Calu3 (cell line): ENCODE measurements at regions not wholly inside any gene's neighbourhood (a gene's known extent, or its start where the extent isn't known, plus 50 kb on each side); places are given as distances from the start of the nearest gene placed in this dataset.

Experiments
- BruUV-seq: library from RNA; stranded (reverse); fragments of 400-500 nt; replicated peaks from 2 replicates; lab custom pipeline; 2021; lab: Mats Ljungman, UMichigan
- CTCF ChIA-PET: fragments of 300-600 bp; sonication (Branson Sonifier 250); formaldehyde crosslinking; loops from one replicate; lab custom pipeline; 2022; ENCODE audit warnings: antibody characterized with exemption; lab: Charles Lee
- DNase-seq: peaks from one replicate; pipeline ENCODE4 v3.0.0; 2022
- H3K27ac Mint-ChIP-seq: one replicate; pipeline ENCODE4 v1.8.0; 2022; ENCODE audit warnings: mixed read lengths; ENCODE audit not compliant: unreplicated experiment
- H3K27me3 Mint-ChIP-seq: one replicate; pipeline ENCODE4 v1.8.0; 2022; ENCODE audit warnings: mixed read lengths; ENCODE audit not compliant: unreplicated experiment
- H3K36me3 Mint-ChIP-seq: one replicate; pipeline ENCODE4 v1.8.0; 2022; ENCODE audit warnings: mild to moderate bottlenecking, moderate library complexity, mixed read lengths; ENCODE audit not compliant: insufficient read depth, unreplicated experiment
- H3K4me1 Mint-ChIP-seq: one replicate; pipeline ENCODE4 v1.8.0; 2022; ENCODE audit warnings: mild to moderate bottlenecking, low read depth, mixed read lengths; ENCODE audit not compliant: unreplicated experiment
- H3K4me3 Mint-ChIP-seq: one replicate; pipeline ENCODE4 v1.8.0; 2022; ENCODE audit warnings: mild to moderate bottlenecking, low read depth, moderate library complexity, mixed read lengths; ENCODE audit not compliant: unreplicated experiment
- H3K9me3 Mint-ChIP-seq: one replicate; pipeline ENCODE4 v1.8.0; 2022; ENCODE audit warnings: low read depth, mixed read lengths; ENCODE audit not compliant: unreplicated experiment
- intact Hi-C: fragments of 100-400 bp; cut with micrococcal nuclease; formaldehyde crosslinking; loops from one replicate; pipeline ENCODE4 v1.10.0; 2022; ENCODE audit not compliant: unreplicated experiment
- TF ChIP-seq, protein P1 (sequence below): fragments of 200-600 bp; IDR thresholded peaks from one replicate; pipeline ENCODE4 v1.8.0; 2022; ENCODE audit warnings: antibody characterized with exemption; ENCODE audit not compliant: unreplicated experiment

DNA sequence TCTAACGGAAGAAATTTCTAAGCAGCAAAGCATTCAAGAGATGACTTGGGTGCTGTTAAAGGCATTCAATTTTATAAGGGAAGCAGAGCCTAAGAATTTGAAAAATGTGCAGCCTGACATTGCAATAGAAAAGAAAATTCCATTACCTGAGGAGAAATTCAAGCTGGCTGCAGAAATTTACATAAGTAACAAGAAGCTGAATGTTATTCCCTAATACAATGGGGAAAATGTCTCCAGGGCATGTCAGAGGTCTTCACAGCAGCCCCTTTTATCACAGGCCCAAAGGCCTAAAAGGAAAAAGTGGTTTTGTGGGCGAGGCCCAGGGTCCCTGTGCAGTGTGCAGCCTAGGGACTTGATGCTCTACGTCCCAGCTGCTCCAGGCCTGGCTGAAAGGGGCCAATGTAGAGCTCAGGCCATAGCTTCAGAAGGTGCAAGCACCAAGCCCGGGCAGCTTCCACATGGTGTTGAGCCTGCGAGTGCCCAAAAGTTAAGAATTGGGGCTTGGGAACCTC lies 306.7 kb downstream of the RDH14 start:
- DNase-seq = no peak
- Mint-ChIP-seq H3K9me3 (peaks cover 4% of the 10 kb centered on the region), H3K4me3 (no peak overlapping the region), H3K27me3 (no peaks in the 10 kb centered on the region), H3K4me1 (no peaks in the 10 kb centered on the region), H3K36me3 (no peaks in the 10 kb centered on the region), H3K27ac (no peak overlapping the region)
- TF ChIP-seq, protein P1, sequence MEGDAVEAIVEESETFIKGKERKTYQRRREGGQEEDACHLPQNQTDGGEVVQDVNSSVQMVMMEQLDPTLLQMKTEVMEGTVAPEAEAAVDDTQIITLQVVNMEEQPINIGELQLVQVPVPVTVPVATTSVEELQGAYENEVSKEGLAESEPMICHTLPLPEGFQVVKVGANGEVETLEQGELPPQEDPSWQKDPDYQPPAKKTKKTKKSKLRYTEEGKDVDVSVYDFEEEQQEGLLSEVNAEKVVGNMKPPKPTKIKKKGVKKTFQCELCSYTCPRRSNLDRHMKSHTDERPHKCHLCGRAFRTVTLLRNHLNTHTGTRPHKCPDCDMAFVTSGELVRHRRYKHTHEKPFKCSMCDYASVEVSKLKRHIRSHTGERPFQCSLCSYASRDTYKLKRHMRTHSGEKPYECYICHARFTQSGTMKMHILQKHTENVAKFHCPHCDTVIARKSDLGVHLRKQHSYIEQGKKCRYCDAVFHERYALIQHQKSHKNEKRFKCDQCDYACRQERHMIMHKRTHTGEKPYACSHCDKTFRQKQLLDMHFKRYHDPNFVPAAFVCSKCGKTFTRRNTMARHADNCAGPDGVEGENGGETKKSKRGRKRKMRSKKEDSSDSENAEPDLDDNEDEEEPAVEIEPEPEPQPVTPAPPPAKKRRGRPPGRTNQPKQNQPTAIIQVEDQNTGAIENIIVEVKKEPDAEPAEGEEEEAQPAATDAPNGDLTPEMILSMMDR = no peak
- CTCF ChIA-PET = no interaction called here
- intact Hi-C loops = no loop called here
- no TSS peak for BruUV-seq

DNA sequence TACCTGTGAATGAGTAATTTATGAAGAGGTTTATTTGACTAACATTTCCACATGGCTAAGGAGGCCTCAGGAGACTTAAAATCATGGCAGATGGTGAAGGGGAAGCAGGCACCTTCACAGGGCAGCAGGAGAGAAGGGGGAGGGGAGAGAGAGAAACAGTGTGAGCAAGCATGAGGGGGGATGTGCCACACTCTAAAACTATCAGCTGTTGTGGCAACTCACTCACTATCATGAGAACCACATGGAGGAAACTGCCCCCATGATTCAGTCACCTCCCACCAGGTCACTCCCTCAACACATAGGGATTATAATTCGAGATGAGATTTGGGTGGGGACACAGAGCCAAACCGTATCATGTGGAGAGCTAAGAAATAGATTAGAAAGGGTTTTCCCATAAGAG lies 309.0 kb downstream of the RDH14 start:
- Mint-ChIP-seq H3K9me3 (peaks cover 4% of the 10 kb centered on the region), H3K27ac (no peak overlapping the region), H3K36me3 (no peaks in the 10 kb centered on the region), H3K4me3 (no peak overlapping the region), H3K27me3 (no peaks in the 10 kb centered on the region), H3K4me1 (no peaks in the 10 kb centered on the region)
- CTCF ChIA-PET = no interaction called here
- DNase-seq = no peak
- no TSS peak for BruUV-seq
- TF ChIP-seq, protein P1 = no peak
- intact Hi-C loops = no loop called here

DNA sequence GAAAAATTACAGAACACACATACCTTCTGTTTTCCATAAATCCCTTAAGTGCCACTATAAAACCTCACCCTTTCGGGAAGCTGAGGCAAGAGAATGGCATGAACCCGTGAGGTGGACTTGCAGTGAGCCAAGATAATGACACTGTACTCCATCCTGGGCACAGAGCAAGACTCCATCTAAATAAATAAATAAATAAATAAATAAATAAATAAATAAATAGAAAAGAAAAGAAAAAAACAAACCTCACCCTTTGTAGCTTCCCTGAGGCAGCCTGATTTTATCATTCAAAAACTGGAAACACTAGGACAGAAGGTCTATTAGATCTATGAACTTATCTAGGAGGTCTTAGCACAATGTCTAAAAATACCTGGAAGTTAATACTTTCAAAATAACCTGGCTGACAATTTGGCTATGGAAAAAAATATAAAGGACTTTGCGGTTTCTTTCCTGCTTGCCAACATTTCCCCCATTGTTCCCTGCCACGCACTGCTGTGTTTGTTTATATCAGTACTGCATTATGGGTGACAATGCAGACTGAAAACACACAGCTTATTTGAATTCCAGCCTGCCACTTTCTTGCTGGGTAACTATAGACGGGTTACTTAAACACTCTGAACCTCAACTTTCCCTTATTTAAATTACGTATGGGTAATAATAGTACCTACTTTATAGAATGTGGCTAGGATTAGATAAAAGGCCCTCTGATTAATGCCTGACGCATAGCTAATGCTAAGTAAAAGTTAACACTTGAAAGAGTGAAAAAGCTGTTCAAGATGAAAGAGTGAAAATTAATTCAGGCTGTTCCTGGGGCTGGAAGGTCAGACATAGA lies 313.0 kb downstream of the RDH14 start:
- CTCF ChIA-PET = interaction anchor here (0.6 kb wide), 1 partner anchor 81 kb away, joined by 3 read pairs; no protein-coding TSS in a partner anchor
- no TSS peak for BruUV-seq

DNA sequence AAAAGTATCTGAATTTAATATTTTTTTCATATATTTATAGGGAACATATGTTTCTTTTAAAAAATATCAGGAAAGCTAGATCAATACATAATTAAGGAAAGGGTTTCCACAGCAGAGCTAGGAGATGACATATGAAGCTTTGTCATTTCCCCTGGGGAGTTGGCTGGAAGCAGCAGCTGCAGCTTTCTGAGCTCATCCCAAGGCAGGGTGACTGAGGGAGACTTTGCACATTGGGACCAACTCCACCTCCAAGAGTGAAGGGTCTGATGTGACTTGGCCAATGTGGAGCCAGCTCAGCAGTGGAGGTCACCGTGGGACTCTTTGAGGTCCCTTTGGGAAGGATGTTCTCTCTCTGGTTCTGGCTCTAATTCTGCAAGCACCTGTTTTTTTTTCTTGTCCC lies 315.1 kb downstream of the RDH14 start:
- Mint-ChIP-seq H3K27ac (no peak overlapping the region), H3K4me1 (no peaks in the 10 kb centered on the region), H3K36me3 (no peaks in the 10 kb centered on the region), H3K27me3 (no peaks in the 10 kb centered on the region), H3K9me3 (no peaks in the 10 kb centered on the region), H3K4me3 (no peak overlapping the region)
- no TSS peak for BruUV-seq
- no peak for DNase-seq
- intact Hi-C loops = no loop called here
- CTCF ChIA-PET = no interaction called here
- TF ChIP-seq, protein P1 = no peak

More for the DNA sequence above, 313.0 kb downstream of the RDH14 start:
- Mint-ChIP-seq H3K4me1 (no peaks in the 10 kb centered on the region), H3K27ac (no peak overlapping the region), H3K36me3 (no peaks in the 10 kb centered on the region), H3K4me3 (no peak overlapping the region), H3K27me3 (no peaks in the 10 kb centered on the region), H3K9me3 (no peaks in the 10 kb centered on the region)
- intact Hi-C loops = no loop called here
- TF ChIP-seq, protein P1 = no peak
- no peak for DNase-seq
